ENCODE measurements at regions not wholly inside any gene's neighbourhood (a gene's known extent, or its start where the extent isn't known, plus 50 kb on each side); places are given as distances from the start of the nearest gene placed in this dataset.
"Not testable (repeated sequence)": the region's sequence is repeated elsewhere in the genome, so short reads cannot be mapped to it uniquely, and the experiment has no call there.

GRCh38 chr3:177483182-177483967 is 286.1 kb upstream of the TBL1XR1 start:
- no peak for DNase-seq

GRCh38 chr3:177484206-177484605 is 286.9 kb upstream of the TBL1XR1 start:
- DNase-seq, result no peak

GRCh38 chr3:177484926-177485325 is 287.6 kb upstream of the TBL1XR1 start:
- no peak for DNase-seq

- no peak for DNase-seq
These were observed 290.4 kb upstream of the TBL1XR1 start for GRCh38 chr3:177487635-177488186.

GRCh38 chr3:177488740-177489139 is 291.5 kb upstream of the TBL1XR1 start:
- no peak for DNase-seq

- DNase-seq, result no peak
These were observed 293.3 kb upstream of the TBL1XR1 start for GRCh38 chr3:177490626-177491025.

- DNase-seq, result no peak
These were observed 294.2 kb upstream of the TBL1XR1 start for GRCh38 chr3:177491296-177492032.

- DNase-seq, result no peak
These were observed 295.8 kb upstream of the TBL1XR1 start for GRCh38 chr3:177493091-177493490.

GRCh38 chr3:177494216-177494615 is 296.9 kb upstream of the TBL1XR1 start:
- DNase-seq, result no peak

GRCh38 chr3:177495566-177495965 is 298.3 kb upstream of the TBL1XR1 start:
- no peak for DNase-seq

GRCh38 chr3:177498037-177498857 is 301.0 kb upstream of the TBL1XR1 start:
- DNase-seq, result no peak

- DNase-seq, result not testable (repeated sequence)
These were observed 301.8 kb upstream of the TBL1XR1 start for GRCh38 chr3:177499039-177499438.

GRCh38 chr3:177499779-177500423 is 302.6 kb upstream of the TBL1XR1 start:
- no peak for DNase-seq

GRCh38 chr3:177510693-177511216 is 313.5 kb upstream of the TBL1XR1 start:
- DNase-seq, result no peak

GRCh38 chr3:177512945-177513814 is 315.9 kb upstream of the TBL1XR1 start:
- DNase-seq, result no peak

GRCh38 chr3:177513815-177514610 is 316.7 kb upstream of the TBL1XR1 start:
- DNase-seq, result no peak

GRCh38 chr3:177514611-177515499 is 317.6 kb upstream of the TBL1XR1 start:
- no peak for DNase-seq

- no peak for DNase-seq
These were observed 318.5 kb upstream of the TBL1XR1 start for GRCh38 chr3:177515786-177516157.

Measured in NK-92 treated with Interleukin-12 subunit alpha and Interleukin-12 subunit beta, amount 100 ng/mL, for 24 hours (cell line).